ENCODE measurements at regions not wholly inside any gene's neighbourhood (a gene's known extent, or its start where the extent isn't known, plus 50 kb on each side); places are given as distances from the start of the nearest gene placed in this dataset.

- H3K36me3 ChIP-seq (ENCODE audit: control insufficient read depth in 4 of 4, insufficient read depth in 4 of 4, low read length in 4 of 4): no peaks in the 10 kb centered on the region
- H3K9me3 ChIP-seq (ENCODE audit: control insufficient read depth in 4 of 4, insufficient read depth in 3 of 4, low read length in 3 of 4): no peaks in the 10 kb centered on the region
- H3K4me1 ChIP-seq (ENCODE audit: control insufficient read depth in 5 of 5, insufficient read depth in 5 of 5, low read length in 5 of 5): no peaks in the 10 kb centered on the region
- ATAC-seq (ENCODE audit: insufficient read depth, low FRiP score): no peak
- no peak for DNase-seq
- H3K9ac ChIP-seq (ENCODE audit: insufficient read depth in 1 of 2, low read length in 2 of 2): no peak overlapping the region
- H3K27ac ChIP-seq (ENCODE audit: low read depth in 1 of 2, low read length in 1 of 2): no peak overlapping the region
- no peak overlapping the region for H3K4me3 ChIP-seq
- H3K27me3 ChIP-seq (ENCODE audit: control insufficient read depth in 3 of 3, insufficient read depth in 3 of 3, low read length in 2 of 3): no peaks in the 10 kb centered on the region
- TF ChIP-seq CTCF (IDR thresholded peaks at IDR 0.05; ENCODE audit: control extremely low read depth, extremely low read depth): no peak
Measured at GRCh38 chr4:79217025-79217424, 108.8 kb downstream of the NAA11 start.

- Histone ChIP-seq H3K9me3 (ENCODE audit: control insufficient read depth in 4 of 4, insufficient read depth in 3 of 4, low read length in 3 of 4) (no peaks in the 10 kb centered on the region), H3K4me1 (ENCODE audit: control insufficient read depth in 5 of 5, insufficient read depth in 5 of 5, low read length in 5 of 5) (no peaks in the 10 kb centered on the region), H3K27me3 (ENCODE audit: control insufficient read depth in 3 of 3, insufficient read depth in 3 of 3, low read length in 2 of 3) (no peaks in the 10 kb centered on the region), H3K36me3 (ENCODE audit: control insufficient read depth in 4 of 4, insufficient read depth in 4 of 4, low read length in 4 of 4) (no peaks in the 10 kb centered on the region), H3K4me3 (no peak overlapping the region), H3K9ac (ENCODE audit: insufficient read depth in 1 of 2, low read length in 2 of 2) (no peak overlapping the region), H3K27ac (ENCODE audit: low read depth in 1 of 2, low read length in 1 of 2) (no peak overlapping the region)
- ATAC-seq (ENCODE audit: insufficient read depth, low FRiP score) (no peak), DNase-seq (no peak)
- no peak for TF ChIP-seq CTCF (IDR thresholded peaks at IDR 0.05; ENCODE audit: control extremely low read depth, extremely low read depth)
Measured at GRCh38 chr4:79213702-79214101, 112.2 kb downstream of the NAA11 start.

DNA sequence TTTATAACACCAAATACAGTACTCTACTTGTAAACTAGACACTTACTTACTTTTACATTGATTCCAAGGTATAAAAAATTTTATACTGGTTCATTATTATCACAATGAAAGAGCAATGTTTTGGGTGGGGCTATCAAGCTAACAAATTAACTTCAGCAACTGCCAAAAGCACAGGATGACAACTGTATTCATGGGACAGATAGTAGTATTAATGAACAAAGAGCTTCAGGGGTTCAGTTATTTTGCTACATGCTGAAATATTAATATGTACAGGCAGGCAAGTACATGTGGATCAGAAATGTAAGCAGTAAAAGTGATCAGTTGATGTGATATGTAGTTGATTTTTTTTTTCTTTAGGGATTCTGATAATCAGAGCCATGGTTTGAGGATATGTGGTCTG is 112.9 kb downstream of the NAA11 start:
- H3K9ac ChIP-seq (ENCODE audit: insufficient read depth in 1 of 2, low read length in 2 of 2): no peak overlapping the region
- no peak overlapping the region for H3K27ac ChIP-seq (ENCODE audit: low read depth in 1 of 2, low read length in 1 of 2)
- no peak overlapping the region for H3K4me3 ChIP-seq
- no peak for TF ChIP-seq CTCF (IDR thresholded peaks at IDR 0.05; ENCODE audit: control extremely low read depth, extremely low read depth)
- DNase-seq: no peak
- H3K4me1 ChIP-seq (ENCODE audit: control insufficient read depth in 5 of 5, insufficient read depth in 5 of 5, low read length in 5 of 5): no peaks in the 10 kb centered on the region
- no peaks in the 10 kb centered on the region for H3K36me3 ChIP-seq (ENCODE audit: control insufficient read depth in 4 of 4, insufficient read depth in 4 of 4, low read length in 4 of 4)
- H3K9me3 ChIP-seq (ENCODE audit: control insufficient read depth in 4 of 4, insufficient read depth in 3 of 4, low read length in 3 of 4): no peaks in the 10 kb centered on the region
- H3K27me3 ChIP-seq (ENCODE audit: control insufficient read depth in 3 of 3, insufficient read depth in 3 of 3, low read length in 2 of 3): no peaks in the 10 kb centered on the region
- no peak for ATAC-seq (ENCODE audit: insufficient read depth, low FRiP score)

DNA sequence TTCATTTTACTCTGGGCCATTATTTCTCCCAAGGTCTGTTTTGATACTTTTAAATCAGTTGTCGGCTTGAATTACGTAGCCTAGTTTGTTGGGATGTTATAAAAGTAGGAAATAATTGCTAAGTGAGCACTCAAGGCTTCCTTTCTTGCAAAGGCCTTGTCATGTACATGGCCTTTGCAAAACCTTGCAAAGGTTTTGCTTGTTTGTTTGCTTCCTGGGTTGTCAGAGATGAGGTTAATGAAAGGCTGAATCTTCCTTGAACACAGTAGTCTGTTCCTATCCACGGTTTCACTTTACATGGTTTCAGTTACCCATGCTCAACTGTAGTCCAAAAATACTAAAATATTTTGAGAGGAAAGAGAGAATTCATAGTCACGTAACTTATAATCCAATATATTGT is 113.5 kb downstream of the NAA11 start:
- H3K9ac ChIP-seq (ENCODE audit: insufficient read depth in 1 of 2, low read length in 2 of 2): no peak overlapping the region
- H3K4me3 ChIP-seq: no peak overlapping the region
- no peaks in the 10 kb centered on the region for H3K27me3 ChIP-seq (ENCODE audit: control insufficient read depth in 3 of 3, insufficient read depth in 3 of 3, low read length in 2 of 3)
- H3K36me3 ChIP-seq (ENCODE audit: control insufficient read depth in 4 of 4, insufficient read depth in 4 of 4, low read length in 4 of 4): no peaks in the 10 kb centered on the region
- no peak overlapping the region for H3K27ac ChIP-seq (ENCODE audit: low read depth in 1 of 2, low read length in 1 of 2)
- no peaks in the 10 kb centered on the region for H3K9me3 ChIP-seq (ENCODE audit: control insufficient read depth in 4 of 4, insufficient read depth in 3 of 4, low read length in 3 of 4)
- no peak for DNase-seq
- no peak for TF ChIP-seq CTCF (IDR thresholded peaks at IDR 0.05; ENCODE audit: control extremely low read depth, extremely low read depth)
- WGBS, 2 donors: 87 to 89% methylated on average over 4 of the region's 4 CpGs
- no peak for ATAC-seq (ENCODE audit: insufficient read depth, low FRiP score)
- H3K4me1 ChIP-seq (ENCODE audit: control insufficient read depth in 5 of 5, insufficient read depth in 5 of 5, low read length in 5 of 5): no peaks in the 10 kb centered on the region

All from lung (tissue), 11 donors.